ENCODE measurements at regions not wholly inside any gene's neighbourhood (a gene's known extent, or its start where the extent isn't known, plus 50 kb on each side); places are given as distances from the start of the nearest gene placed in this dataset.
A peak's percentile ranks its signal among the peaks of the same experiment; 100 is the strongest.

GRCh38 chr1:2939041-2939552, 82.2 kb upstream of the ACTRT2 start:
- no peak for DNase-seq (ENCODE audit: low read depth)
- in situ Hi-C loops (cut with HindIII; ENCODE audit: low pct_unique_long_range_greater_than_20kb, low sequenced_read_pairs) = no loop called here

- no peak for DNase-seq (ENCODE audit: low read depth)
- in situ Hi-C loops (cut with HindIII; ENCODE audit: low pct_unique_long_range_greater_than_20kb, low sequenced_read_pairs) = no loop called here
Measured at GRCh38 chr1:2940178-2940577, 81.1 kb upstream of the ACTRT2 start.

- in situ Hi-C loops (cut with HindIII; ENCODE audit: low pct_unique_long_range_greater_than_20kb, low sequenced_read_pairs) = no loop called here
- DNase-seq (ENCODE audit: low read depth) = no peak
Measured at GRCh38 chr1:2941040-2941439, 80.2 kb upstream of the ACTRT2 start.

- in situ Hi-C loops (cut with HindIII; ENCODE audit: low pct_unique_long_range_greater_than_20kb, low sequenced_read_pairs) = no loop called here
- DNase-seq (ENCODE audit: low read depth) = no peak
Measured at GRCh38 chr1:2941907-2942306, 79.4 kb upstream of the ACTRT2 start.

GRCh38 chr1:2942410-2942809, 78.9 kb upstream of the ACTRT2 start:
- in situ Hi-C loops (cut with HindIII; ENCODE audit: low pct_unique_long_range_greater_than_20kb, low sequenced_read_pairs) = no loop called here

GRCh38 chr1:2943686-2944260, 77.5 kb upstream of the ACTRT2 start:
- in situ Hi-C loops (cut with HindIII; ENCODE audit: low pct_unique_long_range_greater_than_20kb, low sequenced_read_pairs) = no loop called here
- DNase-seq (ENCODE audit: low read depth) = no peak

More at GRCh38 chr1:2942410-2942809, 78.9 kb upstream of the ACTRT2 start:
- no peak for DNase-seq (ENCODE audit: low read depth)

- in situ Hi-C loops (cut with HindIII; ENCODE audit: low pct_unique_long_range_greater_than_20kb, low sequenced_read_pairs) = no loop called here
- no peak for DNase-seq (ENCODE audit: low read depth)
Measured at GRCh38 chr1:2944705-2945104, 76.6 kb upstream of the ACTRT2 start.

GRCh38 chr1:2945821-2946231, 75.4 kb upstream of the ACTRT2 start:
- no peak for DNase-seq (ENCODE audit: low read depth)
- in situ Hi-C loops (cut with HindIII; ENCODE audit: low pct_unique_long_range_greater_than_20kb, low sequenced_read_pairs) = no loop called here

- no peak for DNase-seq (ENCODE audit: low read depth)
- in situ Hi-C loops (cut with HindIII; ENCODE audit: low pct_unique_long_range_greater_than_20kb, low sequenced_read_pairs) = no loop called here
Measured at GRCh38 chr1:2946291-2946690, 75.0 kb upstream of the ACTRT2 start.

GRCh38 chr1:2946999-2947690, 74.1 kb upstream of the ACTRT2 start:
- no peak for DNase-seq (ENCODE audit: low read depth)
- in situ Hi-C loops (cut with HindIII; ENCODE audit: low pct_unique_long_range_greater_than_20kb, low sequenced_read_pairs) = no loop called here

- in situ Hi-C loops (cut with HindIII; ENCODE audit: low pct_unique_long_range_greater_than_20kb, low sequenced_read_pairs) = no loop called here
- DNase-seq (ENCODE audit: low read depth) = no peak
Measured at GRCh38 chr1:2948001-2948750, 73.1 kb upstream of the ACTRT2 start.

- DNase-seq (ENCODE audit: low read depth) = no peak
- in situ Hi-C loops (cut with HindIII; ENCODE audit: low pct_unique_long_range_greater_than_20kb, low sequenced_read_pairs) = no loop called here
Measured at GRCh38 chr1:2948751-2949680, 72.3 kb upstream of the ACTRT2 start.

- peak; percentile 1 for DNase-seq (ENCODE audit: low read depth)
- in situ Hi-C loops (cut with HindIII; ENCODE audit: low pct_unique_long_range_greater_than_20kb, low sequenced_read_pairs) = no loop called here
Measured at GRCh38 chr1:2949966-2950925, 71.0 kb upstream of the ACTRT2 start.

GRCh38 chr1:2950926-2951305, 70.4 kb upstream of the ACTRT2 start:
- in situ Hi-C loops (cut with HindIII; ENCODE audit: low pct_unique_long_range_greater_than_20kb, low sequenced_read_pairs) = no loop called here
- no peak for DNase-seq (ENCODE audit: low read depth)

- no peak for DNase-seq (ENCODE audit: low read depth)
- in situ Hi-C loops (cut with HindIII; ENCODE audit: low pct_unique_long_range_greater_than_20kb, low sequenced_read_pairs) = no loop called here
Measured at GRCh38 chr1:2951856-2952255, 69.4 kb upstream of the ACTRT2 start.

- DNase-seq (ENCODE audit: low read depth) = no peak
- in situ Hi-C loops (cut with HindIII; ENCODE audit: low pct_unique_long_range_greater_than_20kb, low sequenced_read_pairs) = no loop called here
Measured at GRCh38 chr1:2952371-2952770, 68.9 kb upstream of the ACTRT2 start.

GRCh38 chr1:2952992-2953391, 68.3 kb upstream of the ACTRT2 start:
- in situ Hi-C loops (cut with HindIII; ENCODE audit: low pct_unique_long_range_greater_than_20kb, low sequenced_read_pairs) = no loop called here
- DNase-seq (ENCODE audit: low read depth) = no peak
